ENCODE measurements at regions not wholly inside any gene's neighbourhood (a gene's known extent, or its start where the extent isn't known, plus 50 kb on each side); places are given as distances from the start of the nearest gene placed in this dataset.
A peak's percentile ranks its signal among the peaks of the same experiment; 100 is the strongest.

GRCh38 chr13:84303035-84303434 lies 420.8 kb upstream of the SLITRK1 start:
- DNase-seq (ENCODE audit: low read depth): no peak

DNA sequence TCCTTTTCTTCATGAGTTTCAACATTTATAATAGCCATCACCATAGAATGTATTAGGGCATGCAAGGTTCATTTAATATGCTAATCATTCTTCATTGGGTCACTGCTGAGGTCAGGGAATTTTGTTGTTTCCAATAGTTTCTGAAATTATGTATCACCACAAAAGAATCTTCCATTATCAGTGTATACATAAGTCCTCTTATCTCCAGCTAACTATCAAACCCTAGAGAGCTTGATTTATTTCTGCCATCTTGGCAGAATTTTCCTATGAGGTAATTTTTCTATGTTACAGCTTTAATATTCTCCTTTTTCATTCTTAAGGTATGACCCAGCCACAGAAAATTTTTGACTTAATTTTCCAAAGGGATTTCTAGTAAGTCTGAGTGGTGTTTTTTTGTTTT lies 415.0 kb upstream of the SLITRK1 start:
- no peak for DNase-seq (ENCODE audit: low read depth)

DNA sequence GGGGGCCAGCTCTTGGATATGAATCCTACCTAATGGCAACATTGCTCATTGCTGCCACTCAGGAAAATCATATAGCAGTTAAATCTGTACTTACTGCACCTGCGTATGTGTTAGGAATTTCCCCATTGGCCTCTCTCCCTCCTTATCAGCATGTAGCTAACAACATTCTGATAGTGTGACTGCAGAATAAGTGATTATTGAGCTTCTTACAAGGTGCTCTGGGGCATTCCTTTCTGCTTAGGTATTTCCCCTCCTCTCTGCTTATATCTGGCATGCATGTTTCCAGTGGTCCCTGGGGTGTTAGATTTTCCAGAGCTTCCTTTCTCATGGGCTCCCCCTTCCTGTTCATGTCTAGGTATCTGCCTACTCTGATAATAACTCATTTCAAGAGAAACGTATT lies 414.1 kb upstream of the SLITRK1 start:
- DNase-seq (ENCODE audit: low read depth): peak; percentile 1

GRCh38 chr13:84294576-84294975 lies 412.3 kb upstream of the SLITRK1 start:
- no peak for DNase-seq (ENCODE audit: low read depth)

DNA sequence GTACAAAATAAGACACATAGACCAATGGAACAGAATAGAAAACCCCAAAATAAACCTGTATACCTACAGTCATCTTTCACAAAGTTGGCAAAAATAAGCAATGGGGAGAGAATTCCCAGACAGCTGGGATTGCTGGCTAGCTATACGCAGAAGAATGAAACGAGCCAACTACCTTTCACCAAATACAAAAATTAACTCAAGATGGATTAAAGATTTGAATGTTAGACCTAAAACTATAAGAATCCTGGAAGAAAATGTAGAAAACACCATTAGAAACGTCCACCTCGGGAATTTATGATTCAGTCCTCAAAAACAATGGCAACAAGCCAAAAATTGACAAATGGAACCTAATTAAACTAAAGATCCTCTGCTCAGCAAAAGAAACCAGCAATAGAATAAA lies 408.1 kb upstream of the SLITRK1 start:
- DNase-seq (ENCODE audit: low read depth): no peak

DNA sequence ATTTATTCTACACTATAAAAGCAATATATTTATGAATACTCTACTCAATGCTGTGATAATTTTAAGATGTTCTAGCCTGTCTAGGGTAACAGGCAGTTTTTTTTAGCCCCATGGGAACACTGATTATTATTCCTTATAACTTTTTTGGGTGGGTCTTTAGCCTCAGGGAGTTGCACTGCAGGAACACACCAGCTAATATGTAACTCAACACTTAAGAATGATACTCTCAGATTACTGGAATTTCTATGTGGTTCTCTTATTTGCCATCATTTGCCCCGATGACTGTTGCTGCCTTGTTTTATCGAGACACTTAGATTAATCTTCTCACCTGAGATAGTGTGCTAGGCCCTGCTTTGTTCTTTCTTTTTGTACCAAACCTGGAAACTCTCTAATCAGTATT lies 396.9 kb upstream of the SLITRK1 start:
- DNase-seq (ENCODE audit: low read depth): peak; percentile 14

DNA sequence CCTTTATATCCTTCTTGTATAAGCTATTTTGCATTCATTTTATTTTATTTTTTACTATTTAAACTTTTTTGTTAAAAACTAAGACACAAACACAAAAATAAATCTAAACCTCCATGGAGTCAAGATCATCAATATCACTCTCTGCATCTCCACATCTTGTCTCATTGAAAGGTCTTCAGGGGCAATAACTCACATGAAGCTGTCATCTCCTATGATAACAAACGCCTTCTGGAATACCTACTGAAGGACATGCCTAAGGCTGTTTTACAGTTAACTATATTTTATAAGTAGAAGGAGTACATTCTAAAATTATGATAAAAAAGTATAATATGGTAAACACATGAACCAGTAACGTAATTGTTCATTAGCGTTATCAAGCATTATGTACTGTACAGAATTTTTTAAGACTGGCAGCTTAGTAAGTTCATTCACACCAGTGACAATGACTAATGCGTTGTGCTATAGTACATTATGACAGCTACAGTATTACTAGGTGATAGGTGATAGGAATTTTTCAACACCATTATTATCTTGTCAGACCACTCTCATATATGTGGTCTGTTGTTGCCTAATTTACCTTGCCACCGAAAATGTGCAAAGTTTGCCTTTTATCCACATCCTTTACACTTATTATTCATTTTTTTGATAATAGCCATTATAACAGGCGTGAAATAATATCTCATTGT lies 390.7 kb upstream of the SLITRK1 start:
- no peak for DNase-seq (ENCODE audit: low read depth)

DNA sequence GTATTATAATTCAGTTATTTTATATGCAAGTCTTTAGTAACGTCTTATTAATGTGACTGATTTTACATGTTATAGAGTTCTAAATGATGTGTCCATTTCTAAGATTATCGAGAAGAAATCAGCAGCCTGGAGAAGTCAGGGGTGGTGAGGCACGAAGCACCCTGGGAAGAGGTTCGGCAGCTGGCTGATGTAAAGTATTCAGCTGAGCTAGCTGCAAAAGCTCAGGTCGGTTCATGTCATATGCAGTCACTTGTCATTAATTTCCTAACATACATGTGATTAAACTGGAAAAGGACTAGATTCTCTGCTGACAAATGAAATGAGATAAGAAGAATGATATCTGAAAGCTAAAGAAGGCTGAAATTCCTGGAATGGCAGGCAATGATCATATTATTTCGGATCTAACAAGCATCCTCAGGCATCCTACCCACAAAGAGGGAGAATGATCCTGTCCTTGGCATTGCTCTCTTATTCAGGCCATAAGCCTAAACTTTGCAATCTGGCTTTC lies 383.0 kb upstream of the SLITRK1 start:
- no peak for DNase-seq (ENCODE audit: low read depth)

DNA sequence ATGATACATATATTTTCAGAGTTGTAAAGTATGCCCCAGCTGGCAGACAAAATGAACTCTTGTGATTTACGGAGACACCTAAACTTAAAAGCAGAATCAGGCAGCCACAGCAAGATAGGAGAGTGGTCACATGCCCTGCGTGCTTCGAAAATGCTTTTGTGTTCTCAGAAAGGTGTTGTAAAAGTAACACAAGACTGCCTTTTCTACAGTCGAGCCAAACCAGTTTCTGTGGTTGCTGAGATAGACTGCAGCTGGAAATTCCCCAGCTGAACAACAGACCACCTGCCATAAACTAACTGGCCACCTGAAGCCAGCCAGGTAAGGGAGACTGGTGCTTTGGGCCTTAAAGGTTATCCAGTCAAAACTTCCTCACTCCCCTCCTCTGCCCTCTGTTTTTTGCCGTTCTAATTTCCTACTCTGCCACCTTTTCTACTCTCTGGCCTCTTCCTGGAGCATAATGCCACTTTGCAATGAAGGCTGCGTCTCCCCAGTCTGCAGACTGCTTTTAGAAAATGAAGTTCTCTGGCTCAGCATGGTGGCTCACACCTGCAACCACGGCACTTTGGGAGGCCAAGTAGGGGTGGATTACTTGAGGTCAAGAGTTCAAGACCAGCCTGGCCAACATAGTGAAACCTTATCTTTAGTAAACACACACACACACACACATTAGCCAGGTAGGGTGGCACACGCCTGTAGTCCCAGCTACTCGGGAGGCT lies 381.2 kb upstream of the SLITRK1 start:
- DNase-seq (ENCODE audit: low read depth): no peak

- DNase-seq (ENCODE audit: low read depth): no peak
These were observed 373.0 kb upstream of the SLITRK1 start for GRCh38 chr13:84255226-84255797.

- DNase-seq (ENCODE audit: low read depth): no peak
These were observed 367.2 kb upstream of the SLITRK1 start for GRCh38 chr13:84249463-84249862.

GRCh38 chr13:84243340-84243739 lies 361.1 kb upstream of the SLITRK1 start:
- DNase-seq (ENCODE audit: low read depth): no peak

GRCh38 chr13:84239032-84239431 lies 356.8 kb upstream of the SLITRK1 start:
- no peak for DNase-seq (ENCODE audit: low read depth)

DNA sequence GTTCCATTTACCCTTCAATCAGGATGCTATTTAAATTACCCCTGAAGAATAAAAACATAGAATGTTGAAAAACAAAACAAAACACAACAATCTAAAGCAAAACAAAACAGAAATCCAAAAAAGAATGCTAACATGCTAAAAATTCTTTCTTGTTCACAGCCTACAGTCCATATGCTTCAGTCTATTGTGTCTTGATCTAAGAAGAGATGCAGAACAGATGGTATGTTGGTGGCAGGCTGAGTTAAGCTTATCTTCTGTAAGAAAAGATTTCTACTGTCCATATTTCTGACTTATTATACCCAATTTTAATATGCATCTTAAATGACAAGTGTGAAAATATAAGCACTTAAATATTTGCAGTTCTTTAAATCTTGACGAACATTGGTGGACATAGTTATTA lies 356.1 kb upstream of the SLITRK1 start:
- no peak for DNase-seq (ENCODE audit: low read depth)

- DNase-seq (ENCODE audit: low read depth): no peak
These were observed 354.9 kb upstream of the SLITRK1 start for GRCh38 chr13:84237143-84237542.

- no peak for DNase-seq (ENCODE audit: low read depth)
These were observed 352.1 kb upstream of the SLITRK1 start for GRCh38 chr13:84234416-84234815.

DNA sequence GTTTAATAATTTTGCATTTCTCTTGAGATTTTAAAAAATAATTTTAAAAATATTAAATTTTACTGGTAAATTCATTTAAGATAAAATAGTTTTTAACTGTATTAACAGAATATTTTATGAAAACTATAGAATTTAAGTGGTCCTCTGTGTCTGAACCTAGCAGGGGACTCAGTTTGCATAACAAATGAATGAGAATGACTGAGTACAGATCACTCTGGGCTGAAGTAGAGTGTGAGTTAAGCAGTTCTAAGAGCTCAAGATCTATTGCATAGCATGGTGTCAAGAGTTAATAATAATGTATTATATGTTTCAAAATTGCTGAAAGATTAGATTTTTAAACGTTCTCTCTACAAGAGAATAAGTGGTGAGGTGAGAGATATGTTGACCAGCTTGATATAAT lies 348.3 kb upstream of the SLITRK1 start:
- DNase-seq (ENCODE audit: low read depth): no peak

GRCh38 chr13:84211048-84211447 lies 328.8 kb upstream of the SLITRK1 start:
- no peak for DNase-seq (ENCODE audit: low read depth)

DNA sequence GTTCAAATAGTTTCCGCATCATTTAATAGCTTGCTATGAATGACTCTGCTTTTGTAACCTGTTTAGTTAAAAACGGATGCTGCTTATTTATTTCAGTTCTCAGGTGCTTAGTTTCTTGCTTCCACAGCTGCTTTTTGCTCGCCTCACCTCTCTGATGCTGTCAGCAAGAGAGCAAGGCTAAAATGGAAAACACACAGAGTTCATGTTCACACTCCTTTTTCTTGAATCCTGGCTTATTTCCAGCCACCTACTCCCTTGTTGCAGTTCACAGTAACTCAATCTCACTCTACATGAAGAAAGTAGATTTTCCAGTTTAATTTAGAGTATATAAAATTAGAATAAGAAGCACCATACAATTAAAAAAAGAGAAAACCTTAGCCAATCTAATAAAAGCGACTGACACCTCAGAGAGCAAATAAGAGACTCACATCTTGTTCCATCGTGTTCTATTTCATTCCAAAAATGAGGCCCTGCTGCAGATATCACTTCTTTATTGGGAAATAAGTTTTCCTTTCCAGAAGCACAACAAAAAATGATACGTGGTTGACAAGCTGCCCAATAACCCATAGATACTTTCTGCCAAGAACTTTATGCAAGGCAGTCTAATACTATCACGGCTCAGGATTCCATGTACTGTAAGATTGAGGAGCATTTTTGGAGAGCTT lies 326.1 kb upstream of the SLITRK1 start:
- no peak for DNase-seq (ENCODE audit: low read depth)

DNA sequence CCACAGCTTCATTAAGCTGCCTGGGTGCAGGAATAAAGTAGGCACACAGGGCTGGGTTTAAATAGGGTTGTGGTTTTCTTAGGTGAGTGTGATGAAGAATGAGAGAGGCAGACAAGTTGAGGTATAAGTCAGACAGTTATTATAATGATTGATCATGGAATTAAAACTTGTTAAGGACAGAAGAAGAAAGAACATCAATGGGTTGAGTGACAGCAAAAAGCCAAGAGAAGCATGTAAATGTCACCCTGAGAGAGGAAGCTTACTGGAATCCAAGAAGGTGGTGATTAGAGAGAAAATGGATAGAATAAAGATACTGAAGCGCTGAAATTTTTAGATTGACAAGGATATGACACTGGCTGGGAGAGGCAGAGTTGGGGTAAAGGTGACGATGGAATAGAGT lies 325.2 kb upstream of the SLITRK1 start:
- no peak for DNase-seq (ENCODE audit: low read depth)

GRCh38 chr13:84200971-84201370 lies 318.7 kb upstream of the SLITRK1 start:
- no peak for DNase-seq (ENCODE audit: low read depth)

DNA sequence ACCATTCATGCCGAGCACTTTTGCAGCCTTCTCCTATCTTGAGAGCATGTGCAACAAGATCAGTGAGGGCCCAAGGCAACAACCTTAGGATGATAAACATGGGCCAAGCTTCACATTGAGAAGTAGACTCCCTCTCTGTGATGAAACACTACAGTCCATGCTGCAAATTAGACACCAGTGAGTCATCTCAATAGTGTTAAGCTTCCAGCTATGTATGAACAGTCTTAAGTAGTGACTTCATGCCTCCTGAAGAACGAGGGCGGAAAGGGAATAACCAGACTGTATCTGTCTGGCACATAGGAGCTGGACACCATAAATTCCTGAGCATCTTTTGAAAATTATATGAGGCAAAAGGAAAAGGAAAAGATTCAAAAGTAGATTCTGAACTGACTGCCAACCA lies 309.9 kb upstream of the SLITRK1 start:
- DNase-seq (ENCODE audit: low read depth): peak; percentile 95

DNA sequence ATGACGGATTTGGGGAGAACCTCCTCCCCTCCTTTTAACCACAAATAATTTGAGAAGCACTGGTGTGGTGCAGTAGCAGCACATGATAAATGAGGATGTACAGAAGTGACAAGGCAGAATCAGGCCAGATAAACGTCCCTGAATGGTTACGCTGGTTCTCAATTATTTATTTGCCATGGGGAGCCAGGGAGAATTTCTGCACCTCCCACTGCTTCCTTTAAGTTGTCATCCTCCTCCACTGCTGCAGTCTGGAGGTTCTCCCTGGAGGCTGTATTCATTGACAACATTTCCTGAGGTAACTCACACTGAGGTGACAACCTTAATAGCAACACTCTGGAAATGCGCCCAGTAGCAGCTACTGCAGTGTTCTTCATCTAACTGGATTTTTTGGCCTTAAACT lies 308.9 kb upstream of the SLITRK1 start:
- no peak for DNase-seq (ENCODE audit: low read depth)
